Ovary (tissue), 3 donors: ENCODE measurements at regions not wholly inside any gene's neighbourhood (a gene's known extent, or its start where the extent isn't known, plus 50 kb on each side); places are given as distances from the start of the nearest gene placed in this dataset.

Source experiments
- POLR2A ChIP-seq: fragments of 450-650 bp; IDR thresholded peaks from one replicate; pipeline ENCODE4 v1.6.1; 2017; ENCODE audit warnings: antibody characterized with exemption, mild to moderate bottlenecking, moderate library complexity
- TF ChIP-seq, protein P1 (sequence below), 3 donors: fragments of 450-650 bp in 2 of 3; fragments of 200-600 bp in 1 of 3; IDR thresholded peaks; one replicate each; pipeline versions ENCODE4 v1.5.1 to v1.8.0; 2016 to 2022; ENCODE audit warnings: antibody characterized with exemption in 3 of 3, mild to moderate bottlenecking in 1 of 3
- donor health status: DM: no; HTN: no; CAD: no.

DNA sequence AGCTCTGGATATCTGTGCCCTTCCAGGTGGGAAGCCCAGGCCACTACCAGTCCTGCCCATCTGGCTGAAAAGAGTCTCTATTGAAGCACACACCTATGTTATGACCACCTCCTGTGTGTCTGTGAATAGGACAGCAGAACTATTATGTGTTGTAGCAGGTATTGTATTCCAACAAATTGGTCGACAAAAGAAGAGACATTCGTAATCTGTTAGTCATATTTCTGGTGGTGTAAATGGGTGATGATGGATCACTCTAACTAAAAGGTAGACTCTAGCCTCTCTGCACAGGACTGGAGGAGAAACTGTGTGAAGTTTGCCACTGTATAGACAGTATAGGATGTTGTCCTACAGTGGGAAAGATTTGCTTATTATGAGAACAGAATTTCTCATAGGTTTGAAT lies 416.1 kb downstream of the TMEM38B start:
- no peak for TF ChIP-seq POLR2A
- TF ChIP-seq, protein P1, sequence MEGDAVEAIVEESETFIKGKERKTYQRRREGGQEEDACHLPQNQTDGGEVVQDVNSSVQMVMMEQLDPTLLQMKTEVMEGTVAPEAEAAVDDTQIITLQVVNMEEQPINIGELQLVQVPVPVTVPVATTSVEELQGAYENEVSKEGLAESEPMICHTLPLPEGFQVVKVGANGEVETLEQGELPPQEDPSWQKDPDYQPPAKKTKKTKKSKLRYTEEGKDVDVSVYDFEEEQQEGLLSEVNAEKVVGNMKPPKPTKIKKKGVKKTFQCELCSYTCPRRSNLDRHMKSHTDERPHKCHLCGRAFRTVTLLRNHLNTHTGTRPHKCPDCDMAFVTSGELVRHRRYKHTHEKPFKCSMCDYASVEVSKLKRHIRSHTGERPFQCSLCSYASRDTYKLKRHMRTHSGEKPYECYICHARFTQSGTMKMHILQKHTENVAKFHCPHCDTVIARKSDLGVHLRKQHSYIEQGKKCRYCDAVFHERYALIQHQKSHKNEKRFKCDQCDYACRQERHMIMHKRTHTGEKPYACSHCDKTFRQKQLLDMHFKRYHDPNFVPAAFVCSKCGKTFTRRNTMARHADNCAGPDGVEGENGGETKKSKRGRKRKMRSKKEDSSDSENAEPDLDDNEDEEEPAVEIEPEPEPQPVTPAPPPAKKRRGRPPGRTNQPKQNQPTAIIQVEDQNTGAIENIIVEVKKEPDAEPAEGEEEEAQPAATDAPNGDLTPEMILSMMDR (IDR thresholded peaks at IDR 0.05), result no peak
